ENCODE measurements at regions not wholly inside any gene's neighbourhood (a gene's known extent, or its start where the extent isn't known, plus 50 kb on each side); places are given as distances from the start of the nearest gene placed in this dataset.

DNA sequence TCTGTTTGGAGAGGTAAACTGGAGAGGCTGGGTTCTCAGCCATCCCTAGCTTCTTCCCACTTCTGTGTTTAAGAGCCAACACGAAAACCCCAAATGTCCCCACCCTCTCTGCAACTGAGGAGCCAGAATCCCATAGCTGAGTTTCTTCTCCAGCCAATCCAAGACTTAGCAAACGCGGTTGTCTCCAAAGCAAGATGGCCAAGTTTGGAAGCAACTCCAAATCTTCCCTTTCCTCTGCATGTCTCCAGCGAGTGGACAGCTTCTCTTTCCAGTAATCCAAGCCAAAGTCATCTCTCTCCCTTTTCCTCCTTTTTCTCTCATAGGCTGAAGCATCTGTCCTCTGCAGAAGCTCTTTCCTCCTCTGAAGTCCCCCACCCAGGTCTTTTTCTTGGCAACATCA is 539.2 kb downstream of the MIAT start:
- TF ChIP-seq GATA3 (IDR thresholded peaks at IDR 0.05; ENCODE audit: low read depth, low read length) (no peak), GATA2 (IDR thresholded peaks at IDR 0.05; ENCODE audit: low read depth, low read length) (no peak)
